GM12878 (cell line): ENCODE measurements at regions not wholly inside any gene's neighbourhood (a gene's known extent, or its start where the extent isn't known, plus 50 kb on each side); places are given as distances from the start of the nearest gene placed in this dataset.

Source experiments
- CTCF ChIP-seq, 3 experiments: IDR thresholded peaks in 2 of 3; conservative IDR thresholded peaks in 1 of 3; 2 replicates each; pipeline ENCODE4 v1.5.1; 2011; ENCODE audit warnings: low read depth in 3 of 3, low read length in 3 of 3, mild to moderate bottlenecking in 3 of 3, control low read depth in 2 of 3, moderate library complexity in 2 of 3, inconsistent platforms in 1 of 3, mixed read lengths in 1 of 3; ENCODE audit not compliant: control insufficient read depth in 2 of 3, insufficient read depth in 1 of 3; ENCODE audit errors: extremely low read depth in 1 of 3
- EZH2 ChIP-seq: IDR thresholded peaks from 2 replicates; pipeline ENCODE4 v1.6.1; 2012; ENCODE audit warnings: low read depth, mild to moderate bottlenecking, control low read depth, inconsistent platforms, low read length, borderline replicate concordance; ENCODE audit not compliant: control insufficient read depth
- TCF3 ChIP-seq: IDR thresholded peaks from 2 replicates; pipeline ENCODE4 v1.6.1; 2012; ENCODE audit warnings: low read depth, mild to moderate bottlenecking, low read length, borderline replicate concordance; ENCODE audit not compliant: insufficient read depth
- TF ChIP-seq, protein P1 (sequence below): fragments of 150-350 bp; IDR thresholded peaks from 2 replicates; pipeline ENCODE4 v1.6.1; 2016; ENCODE audit warnings: low read depth, low read length

DNA sequence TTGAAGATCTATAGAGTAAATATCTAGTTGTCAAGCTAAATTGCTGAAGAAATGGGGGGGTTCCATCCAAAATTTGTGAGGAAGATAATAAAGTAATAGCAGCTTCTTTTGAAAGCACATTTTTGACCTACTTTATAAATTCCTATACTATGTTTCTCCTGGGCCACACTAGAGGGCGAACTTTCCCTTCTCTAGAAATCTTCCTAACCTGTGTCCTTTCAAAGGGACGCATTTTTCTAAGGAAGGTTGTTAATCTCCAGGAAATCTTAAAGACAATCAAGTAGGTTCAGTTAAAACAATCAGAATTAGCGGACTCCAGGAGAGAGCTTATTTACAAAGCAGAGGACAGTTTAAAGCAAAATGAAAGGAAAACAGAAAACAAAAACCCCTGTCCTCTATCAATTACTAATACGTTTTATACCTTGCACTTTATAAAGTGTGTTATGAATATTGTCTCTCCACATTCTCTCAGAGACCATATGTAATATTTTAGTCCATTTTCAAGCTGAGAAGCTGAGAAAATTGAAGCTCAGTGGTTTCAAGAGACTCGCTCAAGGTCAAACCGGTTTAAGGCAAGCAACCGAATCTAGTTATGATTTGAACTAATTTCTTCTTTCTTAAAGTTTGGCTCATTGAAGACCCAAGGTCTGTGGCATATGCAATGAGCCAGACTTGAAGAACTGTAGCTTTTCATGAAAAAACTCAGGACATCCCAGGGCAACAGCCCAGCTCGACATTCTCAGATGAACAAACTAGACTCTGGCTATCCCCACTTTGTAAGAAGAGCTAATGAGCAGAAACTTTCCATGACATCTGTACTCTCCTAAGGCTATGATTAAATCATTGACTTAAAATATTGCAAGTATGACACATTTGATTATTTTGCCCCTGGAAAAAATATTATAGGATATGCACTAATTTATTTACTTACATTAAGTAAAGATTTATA lies 273.6 kb downstream of the PAX3 start:
- TF ChIP-seq EZH2 (no peak), TCF3 (no peak), CTCF (IDR thresholded peaks at IDR 0.05 in 2 of 3, conservative IDR thresholded peaks at IDR 0.05 in 1 of 3; ENCODE audit: control insufficient read depth in 2 of 3, extremely low read depth in 1 of 3, insufficient read depth in 1 of 3, low read depth in 3 of 3, low read length in 3 of 3) (peak; percentile 53 to 59 (median 56))
- TF ChIP-seq, protein P1, sequence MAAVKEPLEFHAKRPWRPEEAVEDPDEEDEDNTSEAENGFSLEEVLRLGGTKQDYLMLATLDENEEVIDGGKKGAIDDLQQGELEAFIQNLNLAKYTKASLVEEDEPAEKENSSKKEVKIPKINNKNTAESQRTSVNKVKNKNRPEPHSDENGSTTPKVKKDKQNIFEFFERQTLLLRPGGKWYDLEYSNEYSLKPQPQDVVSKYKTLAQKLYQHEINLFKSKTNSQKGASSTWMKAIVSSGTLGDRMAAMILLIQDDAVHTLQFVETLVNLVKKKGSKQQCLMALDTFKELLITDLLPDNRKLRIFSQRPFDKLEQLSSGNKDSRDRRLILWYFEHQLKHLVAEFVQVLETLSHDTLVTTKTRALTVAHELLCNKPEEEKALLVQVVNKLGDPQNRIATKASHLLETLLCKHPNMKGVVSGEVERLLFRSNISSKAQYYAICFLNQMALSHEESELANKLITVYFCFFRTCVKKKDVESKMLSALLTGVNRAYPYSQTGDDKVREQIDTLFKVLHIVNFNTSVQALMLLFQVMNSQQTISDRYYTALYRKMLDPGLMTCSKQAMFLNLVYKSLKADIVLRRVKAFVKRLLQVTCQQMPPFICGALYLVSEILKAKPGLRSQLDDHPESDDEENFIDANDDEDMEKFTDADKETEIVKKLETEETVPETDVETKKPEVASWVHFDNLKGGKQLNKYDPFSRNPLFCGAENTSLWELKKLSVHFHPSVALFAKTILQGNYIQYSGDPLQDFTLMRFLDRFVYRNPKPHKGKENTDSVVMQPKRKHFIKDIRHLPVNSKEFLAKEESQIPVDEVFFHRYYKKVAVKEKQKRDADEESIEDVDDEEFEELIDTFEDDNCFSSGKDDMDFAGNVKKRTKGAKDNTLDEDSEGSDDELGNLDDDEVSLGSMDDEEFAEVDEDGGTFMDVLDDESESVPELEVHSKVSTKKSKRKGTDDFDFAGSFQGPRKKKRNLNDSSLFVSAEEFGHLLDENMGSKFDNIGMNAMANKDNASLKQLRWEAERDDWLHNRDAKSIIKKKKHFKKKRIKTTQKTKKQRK, result no peak
